HG02623 (cell line): ENCODE measurements at regions not wholly inside any gene's neighbourhood (a gene's known extent, or its start where the extent isn't known, plus 50 kb on each side); places are given as distances from the start of the nearest gene placed in this dataset.

Experiments used
- ATAC-seq: cut with Tn5 transposase; IDR thresholded peaks from one replicate; pipeline ENCODE4 v1.9.1; 2021; ENCODE audit warnings: moderate library complexity; ENCODE audit not compliant: unreplicated experiment

- no peak for ATAC-seq
These were observed 388.0 kb downstream of the SETD4 start for GRCh38 chr21:35672313-35672712.

GRCh38 chr21:35664683-35665082 is 395.6 kb downstream of the SETD4 start:
- no peak for ATAC-seq

GRCh38 chr21:35663856-35664606 is 396.3 kb downstream of the SETD4 start:
- ATAC-seq, result no peak

GRCh38 chr21:35658242-35658641 is 402.1 kb downstream of the SETD4 start:
- ATAC-seq, result no peak

GRCh38 chr21:35652872-35653271 is 407.5 kb downstream of the SETD4 start:
- no peak for ATAC-seq

- no peak for ATAC-seq
These were observed 408.1 kb downstream of the SETD4 start for GRCh38 chr21:35652196-35652595.

GRCh38 chr21:35651196-35651595 is 409.1 kb downstream of the SETD4 start:
- ATAC-seq, result no peak

- no peak for ATAC-seq
These were observed 411.1 kb downstream of the SETD4 start for GRCh38 chr21:35649186-35649585.

GRCh38 chr21:35648512-35648911 is 411.8 kb downstream of the SETD4 start:
- no peak for ATAC-seq

GRCh38 chr21:35646606-35647005 is 413.7 kb downstream of the SETD4 start:
- no peak for ATAC-seq

GRCh38 chr21:35645991-35646390 is 414.3 kb downstream of the SETD4 start:
- no peak for ATAC-seq

GRCh38 chr21:35644523-35644922 is 415.8 kb downstream of the SETD4 start:
- ATAC-seq, result no peak

- no peak for ATAC-seq
These were observed 417.1 kb downstream of the SETD4 start for GRCh38 chr21:35643176-35643575.

- no peak for ATAC-seq
These were observed 418.9 kb downstream of the SETD4 start for GRCh38 chr21:35641271-35642016.

GRCh38 chr21:35637431-35637830 is 422.9 kb downstream of the SETD4 start:
- no peak for ATAC-seq

GRCh38 chr21:35635994-35636393 is 424.3 kb downstream of the SETD4 start:
- no peak for ATAC-seq

GRCh38 chr21:35635261-35635660 is 425.1 kb downstream of the SETD4 start:
- ATAC-seq, result no peak

- no peak for ATAC-seq
These were observed 426.8 kb downstream of the SETD4 start for GRCh38 chr21:35633501-35633900.

GRCh38 chr21:35632711-35633110 is 427.6 kb downstream of the SETD4 start:
- ATAC-seq, result no peak

- no peak for ATAC-seq
These were observed 432.0 kb downstream of the SETD4 start for GRCh38 chr21:35628316-35628715.

GRCh38 chr21:35627462-35627861 is 432.9 kb downstream of the SETD4 start:
- no peak for ATAC-seq

GRCh38 chr21:35625576-35625975 is 434.8 kb downstream of the SETD4 start:
- no peak for ATAC-seq
